ENCODE measurements at regions not wholly inside any gene's neighbourhood (a gene's known extent, or its start where the extent isn't known, plus 50 kb on each side); places are given as distances from the start of the nearest gene placed in this dataset.

DNA sequence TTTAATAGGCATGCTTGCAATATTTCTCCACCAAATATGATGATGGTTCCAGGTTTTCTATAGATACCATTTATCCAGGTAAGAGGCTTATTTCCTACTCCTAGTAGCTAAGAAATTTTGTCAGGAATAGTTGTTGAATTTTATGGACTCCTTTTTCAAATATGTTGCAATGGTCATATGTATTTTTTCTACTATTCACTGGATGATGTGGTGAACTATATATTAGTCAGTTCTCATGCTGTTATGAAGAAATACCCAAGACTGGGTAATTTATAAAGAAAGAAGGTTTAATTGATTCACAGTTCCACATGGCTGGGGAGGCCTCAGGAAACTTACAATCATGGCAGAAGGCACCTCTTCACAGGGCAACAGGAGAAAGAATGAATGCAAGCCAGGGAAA lies 141.1 kb upstream of the NR3C1 start:
- no peak overlapping the region for H3K4me2 ChIP-seq (replicated peaks; ENCODE audit: extremely low read depth, low read length, poor library complexity, severe bottlenecking)
- H3K27me3 Mint-ChIP-seq (ENCODE audit: low read depth in 3 of 3) = peaks cover 0 to 2% (median 0%) of the 10 kb centered on the region in 3 donors
- H3K4me1 Mint-ChIP-seq = no peaks in the 10 kb centered on the region
- intact Hi-C loops (cut with micrococcal nuclease) = no loop called here
- no peak overlapping the region for H3K4me3 ChIP-seq (replicated peaks in 1 of 3; ENCODE audit: low read depth in 2 of 3, low read length in 3 of 3)
- no peaks in the 10 kb centered on the region for H3K4me1 ChIP-seq (ENCODE audit: control insufficient read depth in 1 of 2, insufficient read depth in 2 of 2, low read length in 2 of 2)
- no peaks in the 10 kb centered on the region for H3K27me3 ChIP-seq (ENCODE audit: control insufficient read depth in 2 of 2, insufficient read depth in 2 of 2, low read length in 2 of 2)
- peaks cover 0 to 2% of the 10 kb centered on the region in 2 donors for H3K9me3 ChIP-seq (replicated peaks in 1 of 2; ENCODE audit: control insufficient read depth in 1 of 2, insufficient read depth in 1 of 2, low read length in 2 of 2)
- no peaks in the 10 kb centered on the region for H4K20me1 ChIP-seq (ENCODE audit: insufficient read depth, low read length)
- H3K79me2 ChIP-seq (ENCODE audit: insufficient read depth, low read length) = no peaks in the 10 kb centered on the region
- H3K36me3 Mint-ChIP-seq = no peaks in the 10 kb centered on the region
- no peak overlapping the region for H3K9ac ChIP-seq (ENCODE audit: insufficient read depth, low read length, poor library complexity, severe bottlenecking)
- H3K36me3 ChIP-seq (replicated peaks in 1 of 2; ENCODE audit: control insufficient read depth in 1 of 2, insufficient read depth in 2 of 2, low read length in 2 of 2) = no peaks in the 10 kb centered on the region
- no peak overlapping the region for H3K4me3 Mint-ChIP-seq
- TF ChIP-seq, protein P1, sequence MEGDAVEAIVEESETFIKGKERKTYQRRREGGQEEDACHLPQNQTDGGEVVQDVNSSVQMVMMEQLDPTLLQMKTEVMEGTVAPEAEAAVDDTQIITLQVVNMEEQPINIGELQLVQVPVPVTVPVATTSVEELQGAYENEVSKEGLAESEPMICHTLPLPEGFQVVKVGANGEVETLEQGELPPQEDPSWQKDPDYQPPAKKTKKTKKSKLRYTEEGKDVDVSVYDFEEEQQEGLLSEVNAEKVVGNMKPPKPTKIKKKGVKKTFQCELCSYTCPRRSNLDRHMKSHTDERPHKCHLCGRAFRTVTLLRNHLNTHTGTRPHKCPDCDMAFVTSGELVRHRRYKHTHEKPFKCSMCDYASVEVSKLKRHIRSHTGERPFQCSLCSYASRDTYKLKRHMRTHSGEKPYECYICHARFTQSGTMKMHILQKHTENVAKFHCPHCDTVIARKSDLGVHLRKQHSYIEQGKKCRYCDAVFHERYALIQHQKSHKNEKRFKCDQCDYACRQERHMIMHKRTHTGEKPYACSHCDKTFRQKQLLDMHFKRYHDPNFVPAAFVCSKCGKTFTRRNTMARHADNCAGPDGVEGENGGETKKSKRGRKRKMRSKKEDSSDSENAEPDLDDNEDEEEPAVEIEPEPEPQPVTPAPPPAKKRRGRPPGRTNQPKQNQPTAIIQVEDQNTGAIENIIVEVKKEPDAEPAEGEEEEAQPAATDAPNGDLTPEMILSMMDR (IDR thresholded peaks at IDR 0.05) = no peak
- H3K27ac ChIP-seq (ENCODE audit: low read depth in 1 of 2, low read length in 2 of 2) = no peak overlapping the region
- no peak overlapping the region for H2AFZ ChIP-seq (ENCODE audit: insufficient read depth, low read depth, low read length, poor library complexity, severe bottlenecking)
- H3K27ac Mint-ChIP-seq = peak overlapping the region in 1 of 7 donors; percentile 12
- H3K9me3 Mint-ChIP-seq = peaks cover 2 to 8% (median 5%) of the 10 kb centered on the region in 7 donors
- no peak for DNase-seq

DNA sequence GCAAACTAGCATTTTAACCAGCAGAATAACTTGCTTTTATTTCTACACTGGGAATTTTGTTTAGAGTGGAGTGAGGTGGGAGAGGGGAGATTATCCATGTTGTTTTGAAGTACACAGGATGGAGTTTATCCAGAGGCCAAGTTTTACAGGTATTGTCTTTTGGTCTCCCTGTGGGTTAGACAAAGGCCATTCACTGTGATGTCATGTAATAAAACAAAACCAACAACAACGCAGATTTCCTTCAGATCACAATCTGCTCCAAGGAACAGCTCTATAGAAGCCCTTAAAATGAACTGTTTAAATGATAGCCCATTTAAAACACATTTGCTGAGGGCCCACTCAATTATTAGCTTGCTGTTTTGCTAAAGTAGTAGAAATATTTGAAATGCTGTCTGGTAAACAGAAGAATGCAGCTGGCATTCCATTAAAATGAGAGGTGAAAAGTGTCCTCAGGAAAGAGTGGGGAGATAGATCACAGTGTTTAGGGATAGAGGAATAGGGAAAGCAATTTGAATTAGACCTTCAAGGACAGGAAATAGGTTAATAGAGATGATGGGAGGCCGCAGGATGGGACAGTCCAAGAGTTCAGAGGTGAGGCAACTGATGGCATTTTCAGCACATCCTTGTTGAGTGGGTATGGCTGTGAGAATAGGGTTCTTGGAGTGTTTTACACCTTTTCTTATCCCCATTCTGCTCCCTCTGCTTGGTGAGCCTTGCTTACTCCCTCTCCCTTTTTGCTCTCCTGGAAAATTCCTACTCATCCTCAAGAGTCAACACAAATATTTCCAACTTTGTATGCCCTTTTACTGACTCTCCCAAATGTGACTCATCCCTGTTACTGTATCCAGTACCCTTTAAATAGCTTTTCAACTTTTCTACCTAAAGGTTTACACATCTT lies 140.1 kb upstream of the NR3C1 start:
- no peaks in the 10 kb centered on the region for H3K4me1 Mint-ChIP-seq
- Histone ChIP-seq H3K9ac (ENCODE audit: insufficient read depth, low read length, poor library complexity, severe bottlenecking) (no peak overlapping the region), H3K27ac (ENCODE audit: low read depth in 1 of 2, low read length in 2 of 2) (no peak overlapping the region), H3K9me3 (replicated peaks in 1 of 2; ENCODE audit: control insufficient read depth in 1 of 2, insufficient read depth in 1 of 2, low read length in 2 of 2) (peaks cover 4 to 11% of the 10 kb centered on the region in 2 donors), H2AFZ (ENCODE audit: insufficient read depth, low read depth, low read length, poor library complexity, severe bottlenecking) (no peak overlapping the region), H3K27me3 (ENCODE audit: control insufficient read depth in 2 of 2, insufficient read depth in 2 of 2, low read length in 2 of 2) (no peaks in the 10 kb centered on the region), H4K20me1 (ENCODE audit: insufficient read depth, low read length) (no peaks in the 10 kb centered on the region), H3K36me3 (replicated peaks in 1 of 2; ENCODE audit: control insufficient read depth in 1 of 2, insufficient read depth in 2 of 2, low read length in 2 of 2) (no peaks in the 10 kb centered on the region), H3K4me3 (replicated peaks in 1 of 3; ENCODE audit: low read depth in 2 of 3, low read length in 3 of 3) (no peak overlapping the region), H3K4me1 (ENCODE audit: control insufficient read depth in 1 of 2, insufficient read depth in 2 of 2, low read length in 2 of 2) (no peaks in the 10 kb centered on the region), H3K79me2 (ENCODE audit: insufficient read depth, low read length) (no peaks in the 10 kb centered on the region), H3K4me2 (replicated peaks; ENCODE audit: extremely low read depth, low read length, poor library complexity, severe bottlenecking) (no peak overlapping the region)
- DNase-seq = no peak
- intact Hi-C loops (cut with micrococcal nuclease) = no loop called here
- H3K36me3 Mint-ChIP-seq = no peaks in the 10 kb centered on the region
- no CpG with 5 or more reads among the region's 2 CpGs for WGBS (ENCODE audit: insufficient coverage)
- H3K27ac Mint-ChIP-seq = no peak overlapping the region
- no peak overlapping the region for H3K4me3 Mint-ChIP-seq
- TF ChIP-seq, protein P1 (IDR thresholded peaks at IDR 0.05) = no peak
- peaks cover 0 to 3% (median 0%) of the 10 kb centered on the region in 3 donors for H3K27me3 Mint-ChIP-seq (ENCODE audit: low read depth in 3 of 3)
- peaks cover 4 to 15% (median 7%) of the 10 kb centered on the region in 7 donors for H3K9me3 Mint-ChIP-seq
